Tibial nerve (tissue), 4 donors: ENCODE measurements at regions not wholly inside any gene's neighbourhood (a gene's known extent, or its start where the extent isn't known, plus 50 kb on each side); places are given as distances from the start of the nearest gene placed in this dataset.

Source experiments
- DNase-seq, 2 donors: peaks; one replicate each; pipeline ENCODE4 v3.0.0-alpha.2; 2019; ENCODE audit warnings: low spot score in 2 of 2
- H3K27ac ChIP-seq, 4 donors: fragments of 200-600 bp; sonication (generic) in 3 of 4; one replicate each; pipeline ENCODE4 v1.5.1; 2017 to 2019; ENCODE audit warnings: mild to moderate bottlenecking in 1 of 4
- H3K27me3 ChIP-seq, 2 donors: fragments of 200-600 bp; sonication (generic) in 1 of 2; one replicate each; pipeline versions ENCODE4 v1.5.1 to v1.6.0; 2017 to 2019
- H3K36me3 ChIP-seq, 3 donors: fragments of 200-600 bp; sonication (generic); one replicate each; pipeline ENCODE4 v1.5.1; 2018 to 2019
- H3K4me1 ChIP-seq, 4 donors: fragments of 200-600 bp; sonication (generic) in 3 of 4; one replicate each; pipeline ENCODE4 v1.5.1; 2017 to 2019
- H3K4me3 ChIP-seq, 4 donors: fragments of 200-600 bp; sonication (generic) in 3 of 4; one replicate each; pipeline ENCODE4 v1.5.1; 2017 to 2019; ENCODE audit warnings: mild to moderate bottlenecking in 1 of 4, moderate library complexity in 1 of 4
- H3K9me3 ChIP-seq, 4 donors: fragments of 200-600 bp; sonication (generic) in 3 of 4; one replicate each; pipeline ENCODE4 v1.5.1; 2017 to 2019
- CTCF ChIP-seq, 5 experiments: fragments of 200-600 bp in 3 of 5; fragments of 450-650 bp in 2 of 5; sonication (generic) in 3 of 5; IDR thresholded peaks; one replicate each; pipeline ENCODE4 v1.5.1; 2016 to 2019; ENCODE audit warnings: antibody characterized with exemption in 5 of 5, mild to moderate bottlenecking in 3 of 5, moderate library complexity in 2 of 5
- EP300 ChIP-seq, 2 donors: sonication (generic); formaldehyde crosslinking; IDR thresholded peaks; one replicate each; pipeline ENCODE4 v1.6.1; 2017; ENCODE audit warnings: antibody characterized with exemption in 2 of 2, mild to moderate bottlenecking in 1 of 2
- POLR2A ChIP-seq, 2 donors: fragments of 450-650 bp; IDR thresholded peaks; one replicate each; pipeline ENCODE4 v1.6.1; 2017; ENCODE audit warnings: antibody characterized with exemption in 2 of 2, mild to moderate bottlenecking in 2 of 2, moderate library complexity in 2 of 2
- WGBS, 2 donors: methylation state at CpG; one replicate each; pipeline ENCODE4 v1.1.5; 2018; 5-methylcytosine and 5-hydroxymethylcytosine counted together

GRCh38 chr11:104343578-104343977, 179.6 kb upstream of the PDGFD start:
- no peaks in the 10 kb centered on the region for H3K9me3 ChIP-seq
- no peaks in the 10 kb centered on the region for H3K27me3 ChIP-seq
- DNase-seq = no peak
- H3K36me3 ChIP-seq = no peaks in the 10 kb centered on the region
- no peak overlapping the region for H3K27ac ChIP-seq
- WGBS, 2 donors = 84 to 94% methylated on average over 1 of the region's 1 CpG
- H3K4me3 ChIP-seq = no peak overlapping the region
- TF ChIP-seq EP300 (IDR thresholded peaks at IDR 0.05) (no peak), POLR2A (IDR thresholded peaks at IDR 0.05) (no peak), CTCF (IDR thresholded peaks at IDR 0.05) (no peak)
- H3K4me1 ChIP-seq = no peaks in the 10 kb centered on the region

- no peaks in the 10 kb centered on the region for H3K36me3 ChIP-seq
- WGBS, 2 donors = 59 to 68% methylated on average over 2 of the region's 2 CpGs
- TF ChIP-seq CTCF (IDR thresholded peaks at IDR 0.05) (no peak), POLR2A (IDR thresholded peaks at IDR 0.05) (no peak), EP300 (IDR thresholded peaks at IDR 0.05) (no peak)
- no peaks in the 10 kb centered on the region for H3K27me3 ChIP-seq
- H3K4me1 ChIP-seq = peaks cover 0 to 10% (median 0%) of the 10 kb centered on the region in 4 donors
- no peak for DNase-seq
- no peak overlapping the region for H3K27ac ChIP-seq
- no peaks in the 10 kb centered on the region for H3K9me3 ChIP-seq
- H3K4me3 ChIP-seq = no peak overlapping the region
Observed at GRCh38 chr11:104340590-104340989, 176.6 kb upstream of the PDGFD start.

- no peaks in the 10 kb centered on the region for H3K9me3 ChIP-seq
- no peak overlapping the region for H3K27ac ChIP-seq
- TF ChIP-seq EP300 (IDR thresholded peaks at IDR 0.05) (no peak), POLR2A (IDR thresholded peaks at IDR 0.05) (no peak), CTCF (IDR thresholded peaks at IDR 0.05) (no peak)
- no peaks in the 10 kb centered on the region for H3K36me3 ChIP-seq
- H3K27me3 ChIP-seq = no peaks in the 10 kb centered on the region
- no peak overlapping the region for H3K4me3 ChIP-seq
- no peak for DNase-seq
- peaks cover 0 to 10% (median 0%) of the 10 kb centered on the region in 4 donors for H3K4me1 ChIP-seq
- 93 to 95% methylated on average over 10 of the region's 10 CpGs for WGBS, 2 donors
Observed at GRCh38 chr11:104339380-104339831, 175.5 kb upstream of the PDGFD start.

DNA sequence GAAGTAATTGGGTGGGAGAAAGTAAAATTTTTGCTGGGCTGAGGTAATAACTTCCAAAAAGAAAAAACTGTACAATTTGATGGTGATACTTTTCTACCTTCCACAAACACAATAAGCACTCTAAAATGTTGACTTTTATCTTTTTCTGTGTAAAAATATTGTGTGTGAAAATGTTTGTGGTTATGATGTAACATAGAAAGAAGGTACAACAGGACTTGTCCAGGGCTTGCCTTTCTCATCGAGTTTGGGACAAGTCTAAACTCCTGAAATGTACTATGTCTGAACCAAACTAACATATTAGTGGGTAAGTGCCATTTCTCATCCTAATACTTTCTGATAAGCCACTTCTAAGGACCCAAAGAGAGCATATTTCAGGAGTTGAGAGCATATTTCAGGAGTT, 174.2 kb upstream of the PDGFD start:
- Histone ChIP-seq H3K4me1 (peaks cover 0 to 10% (median 0%) of the 10 kb centered on the region in 4 donors), H3K27ac (no peak overlapping the region), H3K27me3 (no peaks in the 10 kb centered on the region), H3K9me3 (no peaks in the 10 kb centered on the region), H3K36me3 (no peaks in the 10 kb centered on the region), H3K4me3 (no peak overlapping the region)
- WGBS, 2 donors = 69 to 85% methylated on average over 1 of the region's 1 CpG
- no peak for DNase-seq
- TF ChIP-seq CTCF (IDR thresholded peaks at IDR 0.05) (no peak), EP300 (IDR thresholded peaks at IDR 0.05) (no peak), POLR2A (IDR thresholded peaks at IDR 0.05) (no peak)

GRCh38 chr11:104337273-104337672, 173.3 kb upstream of the PDGFD start:
- DNase-seq = no peak
- no peaks in the 10 kb centered on the region for H3K36me3 ChIP-seq
- TF ChIP-seq EP300 (IDR thresholded peaks at IDR 0.05) (no peak), POLR2A (IDR thresholded peaks at IDR 0.05) (no peak), CTCF (IDR thresholded peaks at IDR 0.05) (no peak)
- no peak overlapping the region for H3K27ac ChIP-seq
- H3K9me3 ChIP-seq = no peaks in the 10 kb centered on the region
- H3K4me3 ChIP-seq = no peak overlapping the region
- H3K4me1 ChIP-seq = peaks cover 0 to 10% (median 0%) of the 10 kb centered on the region in 4 donors
- no peaks in the 10 kb centered on the region for H3K27me3 ChIP-seq
- 63 to 75% methylated on average over 3 of the region's 3 CpGs for WGBS, 2 donors
